MM.1S (cell line): ENCODE measurements at regions not wholly inside any gene's neighbourhood (a gene's known extent, or its start where the extent isn't known, plus 50 kb on each side); places are given as distances from the start of the nearest gene placed in this dataset.
A peak's percentile ranks its signal among the peaks of the same experiment; 100 is the strongest.

Experiments
- DNase-seq: peaks from one replicate; pipeline ENCODE4 v3.0.0-alpha.2; 2015
- H2AFZ ChIP-seq: fragments of 300-600 bp; sonication (generic); 2 replicates; pipeline ENCODE4 v1.6.0; 2016; ENCODE audit warnings: antibody characterized with exemption, low read length
- H3F3A ChIP-seq: fragments of 300-600 bp; sonication (generic); 2 replicates; pipeline ENCODE4 v1.6.1; 2016; ENCODE audit warnings: mild to moderate bottlenecking, antibody characterized with exemption, low read length, moderate library complexity, mixed read lengths; ENCODE audit not compliant: insufficient read depth
- H3K27ac ChIP-seq: fragments of 300-600 bp; sonication (generic); 2 replicates; pipeline ENCODE4 v1.5.1; 2016; ENCODE audit warnings: mild to moderate bottlenecking, low read length
- H3K27me3 ChIP-seq: fragments of 300-600 bp; sonication (generic); replicated peaks from 2 replicates; pipeline ENCODE4 v1.6.0; 2016; ENCODE audit warnings: low read length; ENCODE audit not compliant: insufficient read depth
- H3K36me3 ChIP-seq: fragments of 300-600 bp; sonication (generic); replicated peaks from 2 replicates; pipeline ENCODE4 v1.6.1; 2016; ENCODE audit warnings: mild to moderate bottlenecking, low read length, mixed read lengths; ENCODE audit not compliant: insufficient read depth
- H3K4me1 ChIP-seq: fragments of 300-600 bp; sonication (generic); 2 replicates; pipeline ENCODE4 v1.6.1; 2016; ENCODE audit warnings: low read length, mixed read lengths
- H3K4me2 ChIP-seq: fragments of 300-600 bp; sonication (generic); 2 replicates; pipeline ENCODE4 v1.6.0; 2016; ENCODE audit warnings: low read depth, low read length
- H3K4me3 ChIP-seq: fragments of 300-600 bp; sonication (generic); 2 replicates; pipeline ENCODE4 v1.5.1; 2016; ENCODE audit warnings: low read length, mixed read lengths
- H3K79me2 ChIP-seq: fragments of 300-600 bp; sonication (generic); 2 replicates; pipeline ENCODE4 v1.6.1; 2016; ENCODE audit warnings: mixed run types, low read length, mixed read lengths
- H3K9ac ChIP-seq: fragments of 300-600 bp; sonication (generic); 2 replicates; pipeline ENCODE4 v1.6.1; 2016; ENCODE audit warnings: low read length, mixed read lengths
- H3K9me2 ChIP-seq: fragments of 300-600 bp; sonication (generic); replicated peaks from 2 replicates; pipeline ENCODE4 v1.6.1; 2016; ENCODE audit warnings: mild to moderate bottlenecking, low read length, mixed read lengths; ENCODE audit not compliant: insufficient read depth
- H3K9me3 ChIP-seq: fragments of 300-600 bp; sonication (generic); replicated peaks from 2 replicates; pipeline ENCODE4 v1.6.1; 2016; ENCODE audit warnings: mild to moderate bottlenecking, low read length, mixed read lengths; ENCODE audit not compliant: insufficient read depth
- H4K20me1 ChIP-seq: fragments of 300-600 bp; sonication (generic); 2 replicates; pipeline ENCODE4 v1.6.1; 2016; ENCODE audit warnings: mild to moderate bottlenecking, low read length, moderate library complexity, mixed read lengths; ENCODE audit not compliant: insufficient read depth
- EZH2 ChIP-seq: fragments of 300-600 bp; sonication (generic); optimal IDR thresholded peaks from 2 replicates; pipeline ENCODE3; 2017; ENCODE audit warnings: low read depth, mild to moderate bottlenecking, antibody characterized with exemption, low read length, mixed read lengths
- EZH2phosphoT487 ChIP-seq: fragments of 300-600 bp; sonication (generic); IDR thresholded peaks from 2 replicates; pipeline ENCODE4 v1.6.1; 2018; ENCODE audit warnings: antibody characterized with exemption, low read length
- TF ChIP-seq, protein P1 (sequence below): fragments of 300-600 bp; sonication (generic); IDR thresholded peaks from 2 replicates; pipeline ENCODE4 v1.5.1; 2016; ENCODE audit warnings: antibody characterized with exemption, low read length, mixed read lengths

DNA sequence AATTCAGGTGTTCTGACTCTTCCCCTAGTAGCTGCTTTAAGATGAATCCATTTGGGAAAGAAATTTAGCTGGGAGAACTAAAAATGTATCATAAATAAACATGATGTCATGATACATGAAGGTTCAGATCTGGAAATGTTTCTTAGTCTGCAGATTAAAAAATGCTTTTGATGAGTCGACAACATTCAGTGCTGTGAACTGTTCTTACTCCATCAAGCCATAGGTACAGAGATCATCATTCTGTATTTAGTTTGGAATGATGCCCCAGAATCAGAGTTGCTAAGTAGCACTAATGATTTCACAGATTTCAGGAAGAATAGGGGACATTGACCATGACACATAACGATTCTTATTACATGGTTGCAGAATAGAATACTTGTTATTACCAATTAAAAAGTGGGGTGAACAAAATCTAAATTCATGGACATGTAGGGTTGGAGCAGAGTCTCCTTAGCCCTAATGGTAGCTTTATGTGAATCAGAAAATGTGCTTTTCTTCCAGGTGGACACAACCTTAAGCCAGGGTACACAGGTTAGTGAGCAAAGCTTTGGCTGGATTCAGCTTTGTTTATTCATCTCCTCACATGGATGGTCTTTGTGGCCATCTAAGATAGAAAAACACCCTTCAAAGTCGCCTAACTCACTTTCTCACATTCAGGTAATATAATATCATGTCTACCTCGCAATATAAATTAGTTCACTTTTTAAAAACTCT, 205.4 kb upstream of the SEL1L start:
- Histone ChIP-seq H3K9me3 (no peaks in the 10 kb centered on the region), H3K36me3 (no peaks in the 10 kb centered on the region), H4K20me1 (no peaks in the 10 kb centered on the region), H3K27ac (no peak overlapping the region), H3K4me1 (no peaks in the 10 kb centered on the region), H3F3A (no peaks in the 10 kb centered on the region), H3K4me3 (no peak overlapping the region), H3K79me2 (no peaks in the 10 kb centered on the region), H2AFZ (no peak overlapping the region), H3K9me2 (no peaks in the 10 kb centered on the region), H3K4me2 (no peak overlapping the region), H3K9ac (no peak overlapping the region), H3K27me3 (no peaks in the 10 kb centered on the region)
- no peak for DNase-seq
- TF ChIP-seq EZH2phosphoT487 = no peak
- TF ChIP-seq, protein P1, sequence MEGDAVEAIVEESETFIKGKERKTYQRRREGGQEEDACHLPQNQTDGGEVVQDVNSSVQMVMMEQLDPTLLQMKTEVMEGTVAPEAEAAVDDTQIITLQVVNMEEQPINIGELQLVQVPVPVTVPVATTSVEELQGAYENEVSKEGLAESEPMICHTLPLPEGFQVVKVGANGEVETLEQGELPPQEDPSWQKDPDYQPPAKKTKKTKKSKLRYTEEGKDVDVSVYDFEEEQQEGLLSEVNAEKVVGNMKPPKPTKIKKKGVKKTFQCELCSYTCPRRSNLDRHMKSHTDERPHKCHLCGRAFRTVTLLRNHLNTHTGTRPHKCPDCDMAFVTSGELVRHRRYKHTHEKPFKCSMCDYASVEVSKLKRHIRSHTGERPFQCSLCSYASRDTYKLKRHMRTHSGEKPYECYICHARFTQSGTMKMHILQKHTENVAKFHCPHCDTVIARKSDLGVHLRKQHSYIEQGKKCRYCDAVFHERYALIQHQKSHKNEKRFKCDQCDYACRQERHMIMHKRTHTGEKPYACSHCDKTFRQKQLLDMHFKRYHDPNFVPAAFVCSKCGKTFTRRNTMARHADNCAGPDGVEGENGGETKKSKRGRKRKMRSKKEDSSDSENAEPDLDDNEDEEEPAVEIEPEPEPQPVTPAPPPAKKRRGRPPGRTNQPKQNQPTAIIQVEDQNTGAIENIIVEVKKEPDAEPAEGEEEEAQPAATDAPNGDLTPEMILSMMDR = no peak
- TF ChIP-seq EZH2 = no peak

DNA sequence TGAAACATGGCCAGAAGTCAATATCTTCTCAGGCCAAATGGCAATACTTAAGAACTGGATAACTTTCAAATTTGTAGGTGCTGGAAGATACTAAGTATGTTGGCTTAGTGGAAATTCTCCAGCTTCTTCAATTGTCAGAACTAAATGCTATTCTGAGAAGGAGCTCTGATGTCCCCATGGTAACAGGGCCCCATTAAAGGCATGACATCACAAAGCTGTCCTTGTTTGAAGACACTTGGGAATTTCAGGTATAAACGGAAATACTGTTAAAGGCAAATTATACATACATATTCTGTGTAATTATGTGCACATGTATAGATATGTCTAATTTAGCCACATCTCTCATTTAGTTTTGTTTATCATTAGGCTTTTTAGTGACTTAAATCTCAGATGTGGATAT, 210.0 kb upstream of the SEL1L start:
- no peak for DNase-seq
- H3K4me1 ChIP-seq = no peaks in the 10 kb centered on the region
- TF ChIP-seq EZH2 (no peak), EZH2phosphoT487 (no peak)
- TF ChIP-seq, protein P1 = no peak
- H3K9me2 ChIP-seq = no peaks in the 10 kb centered on the region
- H3K27me3 ChIP-seq = no peaks in the 10 kb centered on the region
- H2AFZ ChIP-seq = no peak overlapping the region
- no peak overlapping the region for H3K9ac ChIP-seq
- no peaks in the 10 kb centered on the region for H4K20me1 ChIP-seq
- H3K27ac ChIP-seq = no peak overlapping the region
- H3K9me3 ChIP-seq = no peaks in the 10 kb centered on the region
- H3K4me3 ChIP-seq = no peak overlapping the region
- H3F3A ChIP-seq = no peaks in the 10 kb centered on the region
- H3K4me2 ChIP-seq = no peak overlapping the region
- H3K36me3 ChIP-seq = no peaks in the 10 kb centered on the region
- H3K79me2 ChIP-seq = no peaks in the 10 kb centered on the region

DNA sequence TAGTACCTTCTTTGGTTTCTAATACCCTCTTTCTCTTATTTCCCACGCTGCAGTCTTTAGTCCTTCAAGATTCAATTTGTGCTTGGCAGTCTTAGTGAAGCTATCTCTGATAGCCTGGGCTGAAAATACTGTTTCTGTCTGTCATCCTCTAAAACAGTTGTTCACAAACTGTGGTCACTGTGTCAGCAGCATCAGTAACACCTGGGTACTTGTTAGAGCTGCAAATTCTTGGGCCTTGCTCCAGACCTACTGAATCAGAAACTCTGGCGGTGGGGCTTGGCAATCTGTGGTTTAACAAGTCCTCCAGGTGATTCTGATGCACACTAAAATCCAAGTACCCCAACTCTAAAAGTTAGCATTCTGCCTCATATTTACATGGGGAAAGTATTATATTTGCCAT, 217.5 kb upstream of the SEL1L start:
- Histone ChIP-seq H3K9me3 (no peaks in the 10 kb centered on the region), H3K9ac (no peak overlapping the region), H3K27me3 (no peaks in the 10 kb centered on the region), H3K4me1 (0 out of 2 replicates have a peak, but pooled peaks cover 5% of the 10 kb centered on the region), H3K27ac (no peak overlapping the region), H3K4me2 (no peak overlapping the region), H3K79me2 (no peaks in the 10 kb centered on the region), H3K4me3 (no peak overlapping the region), H3K9me2 (no peaks in the 10 kb centered on the region), H3K36me3 (no peaks in the 10 kb centered on the region), H4K20me1 (no peaks in the 10 kb centered on the region), H3F3A (no peaks in the 10 kb centered on the region), H2AFZ (no peak overlapping the region)
- peak; percentile 45 for DNase-seq
- TF ChIP-seq, protein P1 = no peak
- TF ChIP-seq EZH2phosphoT487 (no peak), EZH2 (no peak)
